Gastroesophageal sphincter (tissue), 3 donors: ENCODE measurements at regions not wholly inside any gene's neighbourhood (a gene's known extent, or its start where the extent isn't known, plus 50 kb on each side); places are given as distances from the start of the nearest gene placed in this dataset.
A peak's percentile ranks its signal among the peaks of the same experiment; 100 is the strongest.

ENCODE experiments used
- CTCF ChIP-seq, 4 experiments: fragments of 200-600 bp in 2 of 4; fragments of 450-650 bp in 2 of 4; sonication (generic) in 1 of 4; IDR thresholded peaks; one replicate each; pipeline ENCODE4 v1.5.1; 2017 to 2019; ENCODE audit warnings: antibody characterized with exemption in 4 of 4, mild to moderate bottlenecking in 2 of 4, moderate library complexity in 2 of 4
- POLR2AphosphoS5 ChIP-seq: sonication (generic); formaldehyde crosslinking; IDR thresholded peaks from one replicate; pipeline ENCODE4 v1.6.1; 2017; ENCODE audit warnings: antibody characterized with exemption

- TF ChIP-seq CTCF (IDR thresholded peaks at IDR 0.05) (no peak), POLR2AphosphoS5 (peak; percentile 52)
Observed at GRCh38 chr15:70376929-70377691, 279.4 kb upstream of the TLE3 start.
